HG03095 (cell line): ENCODE measurements at regions not wholly inside any gene's neighbourhood (a gene's known extent, or its start where the extent isn't known, plus 50 kb on each side); places are given as distances from the start of the nearest gene placed in this dataset.

Experiments
- ATAC-seq: cut with Tn5 transposase; IDR thresholded peaks from one replicate; pipeline ENCODE4 v1.9.1; 2021; ENCODE audit warnings: moderate library complexity; ENCODE audit not compliant: unreplicated experiment

DNA sequence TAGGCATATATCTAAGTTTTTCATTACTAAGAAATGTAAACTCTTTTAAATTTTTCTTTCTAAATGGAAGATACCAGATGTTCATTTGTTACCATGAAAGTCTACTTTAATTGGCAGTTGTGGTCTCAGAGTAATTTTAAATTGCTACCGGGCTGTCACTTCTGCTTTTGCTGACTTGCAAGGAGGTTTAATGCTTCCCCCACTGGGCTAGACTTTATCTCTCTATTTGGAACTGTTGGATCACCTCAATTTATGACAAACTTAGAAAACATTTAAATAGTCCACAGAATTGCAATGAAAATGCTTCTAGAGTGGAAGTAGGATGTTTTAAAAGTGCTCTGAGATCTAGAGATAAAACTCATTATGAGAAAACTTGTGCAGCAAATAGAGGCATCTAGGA is 479.8 kb upstream of the GOT2 start:
- ATAC-seq: no peak

DNA sequence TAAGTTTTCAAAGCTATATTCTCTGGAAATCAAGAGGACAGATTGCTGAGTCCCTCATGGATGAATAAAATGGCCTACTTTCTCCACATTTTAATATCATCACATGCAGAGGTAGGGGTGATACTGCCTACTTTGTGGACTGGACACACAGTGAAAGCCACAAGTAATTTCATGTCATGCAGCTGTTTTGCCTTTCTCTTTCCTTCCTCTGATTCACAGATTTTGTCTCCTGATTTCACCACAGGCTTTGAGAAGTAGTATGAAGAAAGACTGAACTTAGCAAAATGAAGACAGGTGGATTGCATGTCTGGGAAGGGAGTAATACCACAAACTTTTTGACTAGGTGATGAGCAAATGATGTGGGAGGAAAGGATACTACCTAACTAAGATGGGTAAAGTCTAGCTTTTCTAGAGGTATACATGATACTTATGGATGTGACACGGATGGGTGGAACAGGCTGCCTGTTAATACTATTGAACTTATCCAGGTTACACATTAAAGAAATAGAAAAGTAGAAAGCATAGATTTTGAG is 478.4 kb upstream of the GOT2 start:
- ATAC-seq: no peak

DNA sequence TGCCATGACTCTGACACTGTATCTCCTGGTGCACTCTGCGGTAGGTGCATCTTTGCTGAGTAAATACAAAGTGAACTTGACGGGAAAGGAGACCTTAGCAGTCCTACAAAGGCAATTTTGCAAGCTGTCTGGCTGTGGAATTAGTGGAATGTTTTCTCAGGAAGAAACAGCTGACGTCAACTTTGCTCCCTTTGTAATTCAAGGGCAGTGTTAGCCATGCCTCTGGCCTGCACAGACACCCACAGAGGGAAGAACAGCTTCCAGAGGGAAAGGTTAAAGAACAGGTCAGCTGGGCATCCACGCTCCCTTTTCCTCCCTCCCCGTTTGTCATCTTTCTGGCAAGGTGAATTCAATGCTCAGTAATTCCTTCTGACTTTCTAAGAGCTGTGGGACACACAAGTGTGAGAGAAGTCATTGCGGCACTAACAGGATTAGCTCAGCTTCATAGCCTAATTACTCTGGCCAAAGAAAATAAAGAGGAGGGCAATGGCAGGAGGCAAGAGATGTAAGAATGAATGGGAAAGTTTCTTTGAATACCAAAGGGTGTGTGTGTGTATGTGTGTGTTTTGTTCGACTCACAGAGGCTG is 476.9 kb upstream of the GOT2 start:
- ATAC-seq: no peak

DNA sequence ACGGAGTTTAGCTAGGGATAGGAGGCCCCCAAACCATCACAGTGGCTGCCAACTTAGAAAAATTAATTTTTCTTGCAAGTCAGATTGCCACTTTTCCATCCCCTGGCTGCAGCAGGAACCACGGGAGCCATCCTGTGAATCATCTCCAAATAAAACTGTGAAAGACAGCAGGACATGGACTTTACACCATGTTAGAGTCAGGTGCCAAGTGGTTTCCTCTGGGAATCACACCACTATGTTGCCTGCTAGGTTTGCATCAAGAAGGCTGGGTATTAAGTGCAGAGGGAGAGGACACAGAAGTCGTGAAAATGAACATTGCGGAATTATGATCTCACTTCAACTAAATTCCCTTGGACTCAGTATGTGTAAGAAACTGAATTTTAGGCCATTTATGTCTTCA is 471.3 kb upstream of the GOT2 start:
- ATAC-seq: no peak

DNA sequence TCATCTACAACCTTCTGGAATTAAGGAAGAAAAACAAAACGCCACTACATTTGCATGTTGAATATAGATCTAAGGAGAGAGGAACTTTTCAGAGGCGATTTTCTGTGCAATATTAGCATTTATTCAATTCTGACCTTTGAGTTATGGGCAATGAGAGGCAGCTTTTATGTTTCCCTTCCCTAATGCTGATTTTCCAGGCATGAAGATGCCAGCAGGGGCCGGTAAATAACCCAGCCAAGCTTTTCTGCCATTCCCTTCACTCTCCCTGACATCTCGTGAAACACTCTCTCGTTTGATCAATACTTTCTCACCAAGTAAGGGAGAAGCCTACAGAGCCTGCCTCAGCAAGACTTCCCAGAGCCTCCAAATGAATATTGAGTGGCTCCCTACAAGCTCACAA is 470.5 kb upstream of the GOT2 start:
- ATAC-seq: no peak

DNA sequence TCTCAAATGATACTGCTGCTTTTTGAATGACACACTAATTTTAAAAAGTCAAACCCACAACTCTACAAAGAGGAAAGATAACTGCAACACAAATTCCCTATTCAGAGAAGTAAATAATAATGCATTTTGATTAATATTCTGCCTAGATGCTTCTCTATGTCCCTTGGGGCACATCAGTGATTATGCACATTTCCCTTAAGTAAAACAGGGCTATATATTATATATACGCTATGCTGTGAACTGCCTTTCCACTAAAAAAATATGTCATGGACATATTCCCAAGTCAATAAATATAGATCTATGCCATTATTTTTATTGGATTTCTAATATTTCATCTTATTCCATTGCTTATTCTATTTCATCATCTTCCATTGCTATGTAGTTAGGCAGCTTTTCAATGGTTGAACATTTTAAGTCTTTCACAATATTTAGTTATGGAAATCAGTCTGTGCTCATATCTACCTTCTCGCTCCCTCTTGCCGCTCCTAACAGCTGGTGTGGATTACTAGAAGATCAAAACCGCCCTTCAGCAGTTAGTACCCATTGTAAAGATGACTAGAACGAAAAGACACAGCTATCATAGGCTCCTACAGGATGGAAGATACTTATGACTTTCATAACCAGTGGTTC is 468.2 kb upstream of the GOT2 start:
- no peak for ATAC-seq

DNA sequence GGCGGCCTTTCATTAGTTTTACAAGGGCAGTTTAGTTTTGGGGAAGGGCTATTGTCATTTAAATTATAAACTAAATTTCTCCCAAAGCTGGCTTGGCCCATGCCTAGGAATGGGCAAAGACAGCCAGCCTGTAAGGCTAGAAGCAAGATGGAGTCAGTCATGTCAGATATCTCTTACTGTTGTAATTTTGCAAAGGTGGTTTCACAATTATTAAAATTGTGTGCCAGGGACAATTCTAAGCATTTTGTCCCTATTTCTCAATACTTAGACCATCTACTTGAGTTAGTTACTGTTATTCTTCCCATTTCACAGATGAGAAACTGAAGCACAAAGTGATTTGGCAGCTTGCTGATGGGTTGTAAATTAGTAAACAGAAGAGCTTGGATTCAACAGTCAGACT is 467.7 kb upstream of the GOT2 start:
- ATAC-seq: no peak

DNA sequence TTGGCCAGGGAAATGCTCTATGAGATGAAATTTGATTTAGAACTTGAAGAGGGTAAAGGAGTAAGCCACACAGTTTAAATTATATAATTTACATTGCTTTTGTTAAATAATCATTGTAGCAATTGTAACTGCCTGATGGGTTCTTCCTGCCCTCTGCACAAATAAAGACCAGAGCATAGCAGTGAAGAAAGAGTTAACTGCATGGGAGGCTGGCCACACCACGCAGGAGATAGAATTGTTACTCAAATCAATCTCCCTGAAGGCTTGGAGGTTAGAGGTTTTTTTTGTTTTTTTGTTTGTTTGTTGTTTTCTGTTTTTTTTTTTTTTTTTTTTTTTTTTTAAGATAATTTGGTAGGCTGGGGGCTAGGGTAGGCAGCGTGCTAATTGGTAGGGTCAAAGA is 467.0 kb upstream of the GOT2 start:
- ATAC-seq: no peak

DNA sequence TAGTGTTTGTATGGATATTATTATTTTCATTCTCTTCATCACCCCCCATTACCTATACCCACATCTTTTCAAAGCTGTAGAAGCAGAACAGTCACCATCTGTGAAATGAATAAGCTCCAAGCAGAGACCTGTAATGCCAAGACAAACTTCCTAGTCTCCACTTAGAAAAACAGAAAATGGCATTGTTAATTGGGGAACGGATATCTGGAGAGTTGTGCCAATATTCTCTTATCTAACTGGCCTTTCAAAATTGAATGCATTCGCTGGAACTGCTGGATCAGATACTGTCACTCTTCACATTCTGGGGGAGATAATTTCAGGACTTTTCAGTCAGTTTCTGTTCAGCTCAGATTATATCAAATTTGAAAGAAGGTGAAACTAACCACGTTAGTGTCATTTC is 464.4 kb upstream of the GOT2 start:
- ATAC-seq: no peak

DNA sequence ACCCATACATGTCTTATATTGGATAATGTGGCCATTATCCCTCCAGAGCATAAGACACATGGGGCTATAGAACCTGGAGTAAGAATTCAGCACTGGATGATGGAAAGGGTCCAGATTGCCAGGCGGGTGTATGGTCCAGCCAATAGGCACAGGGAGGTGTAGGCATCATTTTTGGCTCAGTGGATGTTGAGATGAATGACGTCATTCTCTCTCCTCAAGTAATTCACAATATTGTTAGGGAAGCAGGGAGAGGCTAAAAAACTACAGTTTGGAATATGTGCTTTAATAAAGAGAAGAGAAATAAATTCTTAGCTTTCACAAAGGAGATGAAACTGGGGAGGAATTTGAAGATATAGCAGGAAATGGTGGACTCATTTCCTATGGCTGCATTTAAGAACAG is 461.1 kb upstream of the GOT2 start:
- no peak for ATAC-seq

DNA sequence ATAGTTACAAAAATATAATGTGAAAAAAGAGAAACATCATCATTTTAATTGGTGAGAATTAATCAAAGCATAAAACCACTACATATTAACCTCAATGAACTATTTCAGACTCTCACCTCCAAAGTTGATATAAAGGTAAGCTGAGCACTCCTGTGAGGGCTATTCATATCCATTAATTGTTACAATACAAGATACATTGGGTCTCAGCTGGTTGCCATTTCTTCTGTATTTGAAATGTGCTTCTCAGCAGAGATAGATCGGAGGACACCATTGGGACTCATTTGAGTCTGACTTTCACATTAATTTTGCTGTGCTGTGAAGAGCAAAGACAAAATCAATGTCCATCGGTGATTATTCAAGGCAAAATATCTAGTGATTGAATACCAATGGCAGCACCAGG is 459.5 kb upstream of the GOT2 start:
- ATAC-seq: no peak

DNA sequence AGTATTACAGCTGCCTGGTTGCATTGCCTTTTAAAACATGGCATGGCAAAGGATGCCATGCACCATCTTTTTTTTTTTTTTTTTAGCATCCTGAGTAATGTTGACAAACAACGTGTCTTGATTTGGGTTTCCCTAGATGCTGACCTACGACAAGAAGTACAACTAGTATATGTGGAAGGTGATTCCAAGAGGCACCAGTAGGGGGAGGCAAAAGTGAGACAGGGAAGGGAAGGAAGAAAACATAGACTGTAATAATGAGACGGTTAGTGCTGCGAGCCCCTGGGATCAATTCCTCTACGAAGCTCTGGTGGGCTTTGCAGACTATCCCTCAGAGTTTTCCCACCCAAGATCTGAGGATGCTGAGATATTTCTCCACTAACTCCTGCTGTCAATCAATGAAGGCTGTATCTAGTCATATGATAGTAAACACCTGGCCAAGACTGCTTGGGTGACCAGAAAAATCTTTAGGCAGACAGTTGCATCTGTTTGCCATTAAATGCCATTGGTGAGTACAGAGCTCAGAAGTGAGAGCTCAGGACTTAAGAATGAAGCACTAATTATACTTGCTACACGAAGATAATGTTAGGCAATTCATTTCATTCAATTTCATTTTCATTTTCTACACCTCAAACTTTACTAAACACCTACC is 458.6 kb upstream of the GOT2 start:
- ATAC-seq: no peak

DNA sequence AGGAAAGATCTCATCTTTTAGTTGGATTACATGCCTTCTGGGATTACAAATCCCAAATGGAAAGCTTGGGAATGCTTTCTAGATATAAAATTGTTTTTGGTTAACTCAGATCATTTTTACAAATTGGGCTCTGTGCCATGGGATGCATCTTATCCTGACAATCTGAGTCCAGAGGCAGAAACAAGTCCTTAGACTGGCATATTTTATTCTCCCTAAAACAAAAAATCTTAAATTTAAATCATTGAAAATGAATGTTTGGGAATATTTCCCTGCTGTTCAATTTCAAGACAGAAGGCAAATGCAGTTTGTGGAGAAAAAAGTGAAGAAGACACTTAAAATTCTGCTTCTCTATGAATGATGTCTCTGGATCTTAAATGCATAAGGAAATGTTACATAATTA is 456.6 kb upstream of the GOT2 start:
- no peak for ATAC-seq

DNA sequence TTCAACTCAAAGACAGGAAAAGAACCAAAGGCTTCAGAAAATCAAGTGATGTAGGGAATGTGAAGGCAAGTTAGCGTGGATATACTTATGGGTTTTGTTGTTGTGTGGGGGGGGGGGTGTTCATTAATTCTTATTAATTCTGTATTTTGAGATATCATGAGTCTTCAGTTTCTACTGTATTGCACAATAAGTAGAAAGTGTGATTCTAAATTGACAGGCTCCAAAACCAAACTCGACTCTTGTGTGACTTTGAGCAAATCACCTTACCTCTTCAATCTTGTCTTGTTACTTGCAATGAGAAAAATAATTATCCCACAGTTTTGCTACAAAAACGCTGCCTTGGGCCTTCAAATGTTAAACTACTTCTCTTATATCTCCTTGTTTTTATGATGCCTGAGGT is 453.9 kb upstream of the GOT2 start:
- no peak for ATAC-seq

DNA sequence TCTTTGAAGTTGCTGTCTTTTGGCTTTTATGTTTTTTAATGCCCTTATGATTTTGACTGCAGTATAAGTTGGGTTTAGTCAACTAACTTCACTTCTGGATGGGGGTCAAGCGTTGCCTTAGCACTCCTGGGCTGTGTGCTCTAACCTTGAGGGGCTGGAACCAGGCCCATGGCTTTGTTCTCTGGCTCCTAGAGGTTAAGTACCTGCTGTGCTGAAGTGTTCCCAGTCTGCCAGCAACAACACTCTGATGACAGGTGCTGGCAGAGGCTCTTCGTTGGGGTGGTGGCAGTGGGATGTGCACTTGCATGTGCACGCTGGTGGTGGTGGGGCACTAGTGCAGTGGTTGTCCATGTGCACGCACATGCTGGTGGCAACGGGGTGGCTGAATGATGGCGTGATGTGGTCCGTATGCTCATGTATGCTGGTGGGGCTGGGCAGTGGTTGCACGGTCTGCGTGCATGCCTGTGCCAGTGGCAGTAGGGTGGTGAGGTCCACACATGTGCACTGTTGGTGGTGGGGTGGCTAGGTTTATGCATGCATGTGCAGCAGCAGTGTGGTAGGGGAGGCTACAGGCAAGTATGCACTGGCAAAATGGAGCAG is 447.8 kb upstream of the GOT2 start:
- no peak for ATAC-seq

DNA sequence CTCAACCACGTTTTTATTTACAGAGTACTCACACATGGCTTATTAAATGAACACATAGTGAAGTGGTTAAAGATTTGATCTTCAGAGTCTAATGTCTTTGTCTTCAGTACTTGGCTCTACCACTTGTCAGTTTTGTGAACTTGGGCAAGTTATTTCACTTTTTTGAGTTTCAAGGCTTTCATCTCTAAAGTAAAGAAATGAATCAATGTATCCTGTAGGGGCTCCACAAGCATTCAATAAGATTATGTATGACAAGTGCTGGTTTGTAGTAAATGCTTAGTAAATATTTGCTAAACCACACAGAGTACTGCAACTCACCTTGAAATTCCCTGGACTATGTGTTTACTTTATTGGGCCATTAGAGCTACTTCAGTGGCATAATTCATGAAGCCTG is 446.0 kb upstream of the GOT2 start:
- ATAC-seq: no peak

DNA sequence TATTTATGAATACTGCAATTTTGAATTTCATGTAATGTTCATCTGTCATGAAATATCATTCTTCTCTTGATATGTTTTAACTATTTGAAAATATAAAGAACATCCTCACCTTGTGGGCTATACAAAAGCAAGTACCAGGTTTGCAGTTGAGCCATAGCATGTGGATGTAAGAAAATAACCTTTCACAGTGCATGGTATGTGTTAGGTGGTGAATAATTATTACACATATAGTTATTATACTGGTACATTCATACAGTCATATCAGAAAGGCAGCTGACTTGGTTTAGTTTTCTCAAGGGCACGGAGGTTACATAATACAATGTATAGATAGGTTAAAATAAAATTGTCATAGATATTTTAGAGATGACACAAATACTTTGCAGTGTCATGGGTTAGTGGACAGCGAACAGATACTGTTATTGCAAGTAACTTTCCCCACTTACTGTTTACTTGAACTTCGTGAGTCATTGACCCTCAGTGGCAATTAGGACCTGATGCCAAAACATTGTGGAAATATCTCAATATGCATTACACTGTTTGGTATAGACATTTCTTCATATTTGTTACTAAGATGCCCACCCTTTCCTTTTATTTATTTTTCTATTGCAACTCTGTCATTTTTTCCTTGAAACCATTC is 445.4 kb upstream of the GOT2 start:
- no peak for ATAC-seq

DNA sequence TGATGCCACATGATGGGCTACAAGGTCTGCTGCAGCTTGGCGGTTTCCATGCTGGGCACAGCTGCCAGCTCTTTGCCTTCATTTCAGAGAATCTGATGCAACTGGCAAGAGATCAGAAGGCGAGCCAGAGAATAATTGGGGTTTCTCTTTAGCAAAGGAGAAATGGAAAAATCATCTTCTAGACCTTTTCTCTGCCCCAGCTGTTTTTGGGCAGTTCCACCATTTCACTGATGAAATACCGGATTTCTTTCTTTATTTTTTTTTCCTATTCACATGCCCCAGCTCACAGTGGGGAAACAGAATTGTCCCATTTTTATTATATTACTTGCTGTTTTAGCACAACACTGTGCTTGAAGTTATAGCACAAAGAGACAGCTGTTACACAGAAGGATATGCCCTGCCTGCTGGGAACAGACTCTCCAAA is 439.3 kb upstream of the GOT2 start:
- no peak for ATAC-seq

DNA sequence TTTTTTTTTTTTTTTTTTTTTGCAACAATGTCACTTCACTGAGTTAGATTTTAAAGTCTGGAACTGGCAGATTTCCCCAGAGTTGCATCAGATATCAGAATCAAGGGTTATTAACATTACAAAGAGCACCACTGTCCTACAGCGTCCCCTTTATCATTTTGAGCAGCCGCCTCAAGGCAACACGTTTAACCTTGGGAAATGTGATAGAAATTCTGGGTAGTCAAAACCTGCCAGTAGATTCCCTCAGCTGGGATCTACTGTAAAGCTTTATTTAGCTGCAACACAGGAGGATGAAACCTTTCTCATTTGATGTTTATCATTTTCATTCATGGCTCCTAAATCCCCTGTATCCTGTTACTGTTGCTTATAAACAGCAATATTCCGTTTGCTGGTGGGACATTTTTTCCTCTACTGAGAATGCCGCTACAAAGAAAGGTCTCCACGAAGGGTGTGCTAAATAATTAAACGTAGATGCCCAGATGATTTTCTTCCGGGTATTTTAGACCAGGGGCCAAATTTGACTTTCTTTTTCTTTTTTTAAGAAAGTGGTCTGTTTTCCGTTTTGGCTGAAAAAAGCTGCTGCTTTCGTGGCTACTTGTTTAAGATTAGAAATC is 436.1 kb upstream of the GOT2 start:
- ATAC-seq: no peak

DNA sequence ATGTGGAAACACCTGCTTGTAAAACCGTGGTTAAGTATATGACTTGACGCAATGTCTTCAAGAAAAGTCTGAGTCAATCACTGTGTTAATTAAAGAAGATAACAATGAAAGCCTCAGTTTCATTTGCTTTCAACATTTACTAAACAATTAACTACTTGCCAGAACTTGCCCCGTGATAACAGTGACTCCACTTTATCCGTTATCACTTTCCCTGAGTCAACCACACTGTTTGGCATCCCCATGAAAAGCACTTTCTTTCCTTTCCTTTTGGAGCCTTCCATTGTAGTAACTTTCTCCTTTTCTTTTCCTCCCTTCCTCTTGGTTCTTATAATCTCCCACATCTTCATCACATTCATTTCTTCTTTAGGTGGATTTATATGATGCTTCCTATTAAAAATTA is 435.1 kb upstream of the GOT2 start:
- no peak for ATAC-seq

DNA sequence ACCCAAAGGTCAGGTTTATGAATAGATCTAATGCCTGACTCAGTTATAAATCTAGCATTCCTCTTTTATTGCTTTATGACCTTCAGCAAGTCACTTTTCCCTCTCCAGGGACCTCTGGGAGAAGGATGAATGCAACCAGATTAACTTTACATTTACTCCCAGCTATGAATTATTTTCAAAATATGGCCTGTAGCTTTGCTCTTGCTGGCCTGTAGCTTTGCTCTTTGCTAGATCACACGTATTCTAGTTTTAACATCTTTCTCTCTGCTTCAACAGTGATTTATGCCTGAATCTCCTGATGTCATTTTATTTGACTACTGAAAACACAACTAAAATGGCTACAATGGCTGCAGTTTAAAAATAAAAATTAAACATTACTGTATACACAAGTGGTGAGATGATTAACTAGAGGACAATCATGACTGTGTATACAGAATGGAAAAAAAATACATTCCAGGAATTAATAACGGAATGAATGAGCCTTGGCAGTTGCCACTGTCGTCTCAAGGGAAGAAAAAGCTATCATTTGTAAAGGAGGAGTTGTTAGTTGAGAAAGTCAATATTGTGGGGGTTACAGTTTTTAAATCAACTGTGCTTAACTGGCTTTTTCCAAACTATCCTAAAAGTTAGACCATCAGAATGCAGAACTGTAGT is 434.5 kb upstream of the GOT2 start:
- no peak for ATAC-seq
